CD4-positive, alpha-beta T cell (primary cell): ENCODE measurements at regions not wholly inside any gene's neighbourhood (a gene's known extent, or its start where the extent isn't known, plus 50 kb on each side); places are given as distances from the start of the nearest gene placed in this dataset.

Experiments used
- ATAC-seq: fragments of 200-7000 bp; cut with Tn5 transposase; one replicate; pipeline ENCODE4 v1.10.0; 2022; ENCODE audit warnings: mild to moderate bottlenecking; ENCODE audit not compliant: poor library complexity
- CTCF ChIA-PET: fragments of 350-600 bp; sonication (Branson Sonifier 250); formaldehyde crosslinking; loops from one replicate; lab custom pipeline; 2021; ENCODE audit warnings: antibody characterized with exemption, inconsistent platforms; lab: Charles Lee
- POLR2A ChIA-PET: fragments of 350-600 bp; sonication (Branson Sonifier 250); formaldehyde crosslinking; loops from one replicate; lab custom pipeline; 2021; ENCODE audit warnings: antibody characterized with exemption, inconsistent platforms; lab: Charles Lee
- DNase-seq, 14 experiments: peaks; one replicate each; pipeline ENCODE4 v3.0.0-alpha.2; 2013 to 2020; ENCODE audit warnings: mixed read lengths in 2 of 14
- H3K27ac ChIP-seq, 2 donors: one replicate each; pipeline versions ENCODE4 v1.5.1 to v1.7.0; 2013; ENCODE audit warnings: low read length in 2 of 2, low read depth in 1 of 2, mild to moderate bottlenecking in 1 of 2
- H3K27me3 ChIP-seq, 2 experiments: 1 replicate in 1 of 2; 2 replicates in 1 of 2; pipeline versions ENCODE4 v1.6.1 to v1.7.0; 2013; ENCODE audit warnings: low read length in 2 of 2, control low read depth in 1 of 2, mild to moderate bottlenecking in 1 of 2, moderate library complexity in 1 of 2; ENCODE audit not compliant: insufficient read depth in 2 of 2, control insufficient read depth in 1 of 2
- H3K36me3 ChIP-seq: one replicate; pipeline ENCODE4 v1.6.1; 2013; ENCODE audit warnings: low read length, control low read depth; ENCODE audit not compliant: insufficient read depth
- H3K4me1 ChIP-seq: one replicate; pipeline ENCODE4 v1.6.1; 2013; ENCODE audit warnings: low read length, control low read depth; ENCODE audit not compliant: insufficient read depth
- H3K4me3 ChIP-seq: one replicate; pipeline ENCODE4 v1.5.1; 2013; ENCODE audit warnings: mild to moderate bottlenecking, low read length, moderate library complexity
- H3K9me3 ChIP-seq, 2 experiments: 1 replicate in 1 of 2; 2 replicates in 1 of 2; pipeline versions ENCODE4 v1.6.1 to v1.7.0; 2013; ENCODE audit warnings: low read length in 2 of 2, mild to moderate bottlenecking in 2 of 2, control low read depth in 1 of 2, moderate library complexity in 1 of 2; ENCODE audit not compliant: control insufficient read depth in 1 of 2, insufficient read depth in 1 of 2
- H3K27ac Mint-ChIP-seq: one replicate; pipeline ENCODE4 v1.8.0; 2020; ENCODE audit warnings: mixed read lengths
- H3K27me3 Mint-ChIP-seq: one replicate; pipeline ENCODE4 v1.8.0; 2021; ENCODE audit warnings: mixed read lengths
- H3K36me3 Mint-ChIP-seq: one replicate; pipeline ENCODE4 v1.8.0; 2021; ENCODE audit warnings: low read depth, mixed read lengths
- H3K4me1 Mint-ChIP-seq: one replicate; pipeline ENCODE4 v1.8.0; 2021; ENCODE audit warnings: low read depth, mixed read lengths
- H3K4me3 Mint-ChIP-seq: one replicate; pipeline ENCODE4 v1.8.0; 2020; ENCODE audit warnings: mild to moderate bottlenecking, mixed read lengths
- H3K9me3 Mint-ChIP-seq: one replicate; pipeline ENCODE4 v1.8.0; 2020; ENCODE audit warnings: mixed read lengths
- CTCF ChIP-seq: fragments of 200-600 bp; IDR thresholded peaks from one replicate; pipeline ENCODE4 v1.8.0; 2022; ENCODE audit warnings: antibody characterized with exemption, mild to moderate bottlenecking
- intact Hi-C, 2 experiments: fragments of 100-400 bp; cut with DNase I in 1 of 2; cut with micrococcal nuclease in 1 of 2; formaldehyde crosslinking; loops; one replicate each; pipeline versions ENCODE4 v1.15.1 to v1.9.0; 2023 to 2025; cut with DNase I, micrococcal nuclease

GRCh38 chr14:43687921-43688320 lies 819.2 kb downstream of the FSCB start:
- Histone ChIP-seq H3K27me3 (no peaks in the 10 kb centered on the region), H3K9me3 (peaks cover 4% of the 10 kb centered on the region in 2 experiments), H3K4me1 (no peaks in the 10 kb centered on the region), H3K4me3 (no peak overlapping the region), H3K36me3 (no peaks in the 10 kb centered on the region), H3K27ac (no peak overlapping the region)
- no peak for TF ChIP-seq CTCF
- Mint-ChIP-seq H3K27me3 (no peaks in the 10 kb centered on the region), H3K9me3 (peaks cover 7% of the 10 kb centered on the region), H3K36me3 (no peaks in the 10 kb centered on the region), H3K4me1 (no peaks in the 10 kb centered on the region), H3K4me3 (no peak overlapping the region), H3K27ac (no peak overlapping the region)
- DNase-seq (no peak), ATAC-seq (no peak)
- POLR2A ChIA-PET: no interaction called here
- intact Hi-C loops: no loop called here
- CTCF ChIA-PET: no interaction called here

GRCh38 chr14:43677581-43677980 lies 829.5 kb downstream of the FSCB start:
- Mint-ChIP-seq H3K4me1 (no peaks in the 10 kb centered on the region), H3K9me3 (peaks cover 6% of the 10 kb centered on the region), H3K27me3 (no peaks in the 10 kb centered on the region), H3K36me3 (no peaks in the 10 kb centered on the region), H3K4me3 (no peak overlapping the region), H3K27ac (no peak overlapping the region)
- ATAC-seq: no peak
- Histone ChIP-seq H3K9me3 (no peaks in the 10 kb centered on the region), H3K36me3 (no peaks in the 10 kb centered on the region), H3K4me3 (no peak overlapping the region), H3K27me3 (no peaks in the 10 kb centered on the region), H3K27ac (no peak overlapping the region), H3K4me1 (no peaks in the 10 kb centered on the region)
- POLR2A ChIA-PET: no interaction called here
- no peak for DNase-seq
- CTCF ChIA-PET: no interaction called here
- no peak for TF ChIP-seq CTCF
- intact Hi-C loops: no loop called here

- CTCF ChIA-PET: no interaction called here
- TF ChIP-seq CTCF: no peak
- intact Hi-C loops: no loop called here
- H3K27ac Mint-ChIP-seq: no peak overlapping the region
- POLR2A ChIA-PET: no interaction called here
- no peak overlapping the region for H3K4me3 ChIP-seq
- no peaks in the 10 kb centered on the region for H3K36me3 Mint-ChIP-seq
- H3K9me3 Mint-ChIP-seq: peaks cover 11% of the 10 kb centered on the region
- no peaks in the 10 kb centered on the region for H3K4me1 ChIP-seq
- DNase-seq: no peak
- H3K27me3 Mint-ChIP-seq: no peaks in the 10 kb centered on the region
- H3K4me1 Mint-ChIP-seq: no peaks in the 10 kb centered on the region
- no peaks in the 10 kb centered on the region for H3K27me3 ChIP-seq
- H3K4me3 Mint-ChIP-seq: no peak overlapping the region
- no peaks in the 10 kb centered on the region for H3K9me3 ChIP-seq
- no peak overlapping the region for H3K27ac ChIP-seq
- no peaks in the 10 kb centered on the region for H3K36me3 ChIP-seq
- ATAC-seq: no peak
Measured at GRCh38 chr14:43674273-43674672, 832.8 kb downstream of the FSCB start.
